Transverse colon (tissue), 3 donors: ENCODE measurements at regions not wholly inside any gene's neighbourhood (a gene's known extent, or its start where the extent isn't known, plus 50 kb on each side); places are given as distances from the start of the nearest gene placed in this dataset.

Experiments
- CTCF ChIP-seq, 5 experiments: fragments of 200-600 bp in 3 of 5; fragments of 450-650 bp in 2 of 5; sonication (generic) in 3 of 5; IDR thresholded peaks; 1 replicate in 2 of 5; 2 replicates in 3 of 5; pipeline ENCODE4 v1.5.1; 2016 to 2017; ENCODE audit warnings: antibody characterized with exemption in 5 of 5, inconsistent platforms in 3 of 5, mild to moderate bottlenecking in 2 of 5, moderate library complexity in 1 of 5
- EP300 ChIP-seq: sonication (generic); formaldehyde crosslinking; IDR thresholded peaks from one replicate; pipeline ENCODE4 v1.6.1; 2017; ENCODE audit warnings: antibody characterized with exemption, low read depth
- POLR2A ChIP-seq: fragments of 450-650 bp; IDR thresholded peaks from one replicate; pipeline ENCODE4 v1.6.1; 2016; ENCODE audit warnings: antibody characterized with exemption, mild to moderate bottlenecking, moderate library complexity

- TF ChIP-seq CTCF (IDR thresholded peaks at IDR 0.05) (no peak), POLR2A (no peak), EP300 (no peak)
Observed at GRCh38 chr3:21100656-21101359, 650.2 kb downstream of the ZNF385D start.
